ENCODE measurements at regions not wholly inside any gene's neighbourhood (a gene's known extent, or its start where the extent isn't known, plus 50 kb on each side); places are given as distances from the start of the nearest gene placed in this dataset.

DNA sequence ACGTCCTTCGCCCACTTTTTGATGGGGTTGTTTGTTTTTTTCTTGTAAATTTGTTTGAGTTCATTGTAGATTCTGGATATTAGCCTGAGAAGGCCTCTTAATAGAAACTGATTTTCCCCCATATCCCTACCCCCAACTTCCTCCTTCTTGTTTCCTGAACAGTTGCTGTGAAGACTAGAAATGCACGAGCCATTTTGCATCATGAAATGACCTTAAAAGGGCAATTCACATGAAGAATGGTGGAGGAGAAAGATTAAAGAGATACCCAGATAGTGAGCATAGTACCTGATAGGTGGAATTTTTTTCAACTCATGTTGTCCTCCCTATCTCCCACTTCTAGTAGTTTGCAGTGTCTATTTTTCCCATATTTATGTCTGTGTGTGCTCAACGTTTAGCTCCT is 55.2 kb upstream of the KCNH8 start:
- no peaks in the 10 kb centered on the region for H3K4me1 Mint-ChIP-seq
- Histone ChIP-seq H3K9me3 (ENCODE audit: control insufficient read depth, insufficient read depth, low read length) (no peaks in the 10 kb centered on the region), H3K27ac (ENCODE audit: low read length) (no peak overlapping the region), H3K27me3 (ENCODE audit: control insufficient read depth, insufficient read depth, low read length) (no peaks in the 10 kb centered on the region), H3K36me3 (ENCODE audit: control insufficient read depth, insufficient read depth, low read length) (no peaks in the 10 kb centered on the region), H3K4me1 (ENCODE audit: control insufficient read depth, insufficient read depth, low read length) (no peaks in the 10 kb centered on the region), H3K4me3 (ENCODE audit: low read length) (no peak overlapping the region)
- no peak overlapping the region for H3K27ac Mint-ChIP-seq
- TF ChIP-seq, protein P1, sequence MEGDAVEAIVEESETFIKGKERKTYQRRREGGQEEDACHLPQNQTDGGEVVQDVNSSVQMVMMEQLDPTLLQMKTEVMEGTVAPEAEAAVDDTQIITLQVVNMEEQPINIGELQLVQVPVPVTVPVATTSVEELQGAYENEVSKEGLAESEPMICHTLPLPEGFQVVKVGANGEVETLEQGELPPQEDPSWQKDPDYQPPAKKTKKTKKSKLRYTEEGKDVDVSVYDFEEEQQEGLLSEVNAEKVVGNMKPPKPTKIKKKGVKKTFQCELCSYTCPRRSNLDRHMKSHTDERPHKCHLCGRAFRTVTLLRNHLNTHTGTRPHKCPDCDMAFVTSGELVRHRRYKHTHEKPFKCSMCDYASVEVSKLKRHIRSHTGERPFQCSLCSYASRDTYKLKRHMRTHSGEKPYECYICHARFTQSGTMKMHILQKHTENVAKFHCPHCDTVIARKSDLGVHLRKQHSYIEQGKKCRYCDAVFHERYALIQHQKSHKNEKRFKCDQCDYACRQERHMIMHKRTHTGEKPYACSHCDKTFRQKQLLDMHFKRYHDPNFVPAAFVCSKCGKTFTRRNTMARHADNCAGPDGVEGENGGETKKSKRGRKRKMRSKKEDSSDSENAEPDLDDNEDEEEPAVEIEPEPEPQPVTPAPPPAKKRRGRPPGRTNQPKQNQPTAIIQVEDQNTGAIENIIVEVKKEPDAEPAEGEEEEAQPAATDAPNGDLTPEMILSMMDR (IDR thresholded peaks at IDR 0.05): no peak
- H3K36me3 Mint-ChIP-seq: no peaks in the 10 kb centered on the region
- 13% methylated on average over 1 of the region's 4 CpGs for whole genome bisulfite sequencing (ENCODE audit: insufficient coverage)
- intact Hi-C loops (cut with micrococcal nuclease): no loop called here
- no peak for ATAC-seq
- H3K4me3 Mint-ChIP-seq: no peak overlapping the region
- no peak for DNase-seq
- H3K9me3 Mint-ChIP-seq: peaks cover 2 to 3% of the 10 kb centered on the region in 2 donors
- H3K27me3 Mint-ChIP-seq (ENCODE audit: low read depth in 2 of 2): no peaks in the 10 kb centered on the region

DNA sequence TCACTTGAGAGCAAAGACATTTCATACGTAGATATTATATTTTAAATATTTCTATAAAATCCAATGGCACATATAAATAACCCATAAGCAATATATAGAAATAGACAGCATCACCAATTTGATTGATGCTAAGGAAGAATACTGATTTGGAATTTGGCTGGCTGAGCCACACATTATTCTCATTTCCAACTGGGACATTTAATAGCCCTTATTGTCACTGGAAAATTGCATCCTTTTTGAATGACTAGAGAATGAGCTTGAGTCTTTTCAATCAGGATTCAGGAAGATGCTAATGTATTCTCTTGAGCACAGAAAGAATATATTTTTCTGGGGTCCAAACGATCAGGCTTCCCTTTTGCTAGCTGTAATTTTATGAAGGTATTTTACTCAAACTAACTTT is 70.9 kb upstream of the KCNH8 start:
- TF ChIP-seq, protein P1 (IDR thresholded peaks at IDR 0.05): no peak
- no peaks in the 10 kb centered on the region for H3K4me1 Mint-ChIP-seq
- no peaks in the 10 kb centered on the region for H3K4me1 ChIP-seq (ENCODE audit: control insufficient read depth, insufficient read depth, low read length)
- no peaks in the 10 kb centered on the region for H3K36me3 Mint-ChIP-seq
- no peaks in the 10 kb centered on the region for H3K27me3 ChIP-seq (ENCODE audit: control insufficient read depth, insufficient read depth, low read length)
- no peak for ATAC-seq
- no peak overlapping the region for H3K27ac Mint-ChIP-seq
- H3K27ac ChIP-seq (ENCODE audit: low read length): no peak overlapping the region
- H3K36me3 ChIP-seq (ENCODE audit: control insufficient read depth, insufficient read depth, low read length): no peaks in the 10 kb centered on the region
- DNase-seq: no peak
- peaks cover 0 to 6% of the 10 kb centered on the region in 2 donors for H3K27me3 Mint-ChIP-seq (ENCODE audit: low read depth in 2 of 2)
- 100% methylated on average over 1 of the region's 2 CpGs for WGBS (ENCODE audit: insufficient coverage)
- no peaks in the 10 kb centered on the region for H3K9me3 Mint-ChIP-seq
- no peak overlapping the region for H3K4me3 Mint-ChIP-seq
- no peaks in the 10 kb centered on the region for H3K9me3 ChIP-seq (ENCODE audit: control insufficient read depth, insufficient read depth, low read length)
- no peak overlapping the region for H3K4me3 ChIP-seq (ENCODE audit: low read length)
- intact Hi-C loops (cut with micrococcal nuclease): no loop called here

DNA sequence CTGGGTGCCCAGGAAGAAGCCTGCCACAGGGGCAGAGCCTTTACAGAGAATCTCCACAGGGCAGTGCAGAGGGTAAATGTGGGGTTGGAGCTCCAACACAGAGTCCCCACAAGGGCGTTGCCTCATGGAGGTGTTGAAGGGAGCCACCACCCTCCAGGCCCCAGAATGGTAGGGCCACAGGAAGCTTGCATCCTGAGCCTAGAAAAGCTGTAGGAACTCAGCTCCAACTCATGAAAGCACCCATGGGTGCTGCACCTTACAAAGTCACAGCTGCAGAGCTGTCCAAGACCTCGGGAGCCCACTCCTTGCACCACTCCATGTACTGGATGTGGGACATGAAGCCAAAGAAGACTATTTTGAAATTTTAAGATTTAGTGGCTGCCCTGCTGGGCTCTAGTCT is 73.3 kb upstream of the KCNH8 start:
- Mint-ChIP-seq H3K4me1 (no peaks in the 10 kb centered on the region), H3K4me3 (no peak overlapping the region), H3K27ac (no peak overlapping the region), H3K27me3 (ENCODE audit: low read depth in 2 of 2) (no peaks in the 10 kb centered on the region), H3K36me3 (no peaks in the 10 kb centered on the region), H3K9me3 (no peaks in the 10 kb centered on the region)
- Histone ChIP-seq H3K4me1 (ENCODE audit: control insufficient read depth, insufficient read depth, low read length) (no peaks in the 10 kb centered on the region), H3K9me3 (ENCODE audit: control insufficient read depth, insufficient read depth, low read length) (no peaks in the 10 kb centered on the region), H3K27me3 (ENCODE audit: control insufficient read depth, insufficient read depth, low read length) (no peaks in the 10 kb centered on the region), H3K4me3 (ENCODE audit: low read length) (no peak overlapping the region), H3K27ac (ENCODE audit: low read length) (no peak overlapping the region), H3K36me3 (ENCODE audit: control insufficient read depth, insufficient read depth, low read length) (no peaks in the 10 kb centered on the region)
- DNase-seq (no peak), ATAC-seq (no peak)
- intact Hi-C loops (cut with micrococcal nuclease): no loop called here
- WGBS (ENCODE audit: insufficient coverage): 80% methylated on average over 2 of the region's 2 CpGs
- TF ChIP-seq, protein P1 (IDR thresholded peaks at IDR 0.05): no peak

DNA sequence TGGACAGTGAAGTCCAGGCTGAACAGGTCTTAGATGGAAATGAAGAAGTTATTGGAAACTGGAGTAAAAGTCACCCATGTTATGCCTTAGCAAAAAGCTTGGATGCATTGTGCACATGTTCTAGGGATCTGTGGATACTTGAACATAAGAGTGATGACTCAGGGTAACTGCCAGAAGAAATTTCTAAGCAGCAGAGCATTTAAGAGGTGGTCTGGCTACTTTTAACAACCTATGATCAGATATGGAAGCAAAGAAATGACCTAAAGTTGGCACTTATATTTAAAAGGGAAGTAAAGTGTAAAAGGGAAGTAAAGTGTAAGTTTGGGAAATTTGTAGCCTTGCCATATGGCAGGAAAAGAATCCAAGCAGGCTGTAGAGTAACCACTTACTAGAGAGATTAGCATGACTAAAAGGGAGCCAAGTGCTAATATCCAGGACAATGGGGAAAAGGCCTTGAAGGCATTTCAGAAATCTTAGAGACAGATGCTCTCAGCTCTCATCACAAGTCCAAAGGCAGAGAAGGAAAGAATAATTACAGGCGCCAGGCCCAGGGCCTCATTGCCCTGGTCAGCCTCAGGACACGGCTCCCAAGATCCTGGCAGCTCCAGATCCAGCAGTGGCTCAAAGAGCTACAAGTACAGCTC is 73.9 kb upstream of the KCNH8 start:
- DNase-seq: no peak
- Mint-ChIP-seq H3K4me3 (no peak overlapping the region), H3K27me3 (ENCODE audit: low read depth in 2 of 2) (no peaks in the 10 kb centered on the region), H3K9me3 (no peaks in the 10 kb centered on the region), H3K36me3 (no peaks in the 10 kb centered on the region), H3K4me1 (no peaks in the 10 kb centered on the region), H3K27ac (no peak overlapping the region)
- H3K36me3 ChIP-seq (ENCODE audit: control insufficient read depth, insufficient read depth, low read length): no peaks in the 10 kb centered on the region
- no peak overlapping the region for H3K4me3 ChIP-seq (ENCODE audit: low read length)
- H3K9me3 ChIP-seq (ENCODE audit: control insufficient read depth, insufficient read depth, low read length): no peaks in the 10 kb centered on the region
- no peaks in the 10 kb centered on the region for H3K27me3 ChIP-seq (ENCODE audit: control insufficient read depth, insufficient read depth, low read length)
- TF ChIP-seq, protein P1 (IDR thresholded peaks at IDR 0.05): no peak
- WGBS (ENCODE audit: insufficient coverage): 82% methylated on average over 2 of the region's 2 CpGs
- no peak overlapping the region for H3K27ac ChIP-seq (ENCODE audit: low read length)
- no peaks in the 10 kb centered on the region for H3K4me1 ChIP-seq (ENCODE audit: control insufficient read depth, insufficient read depth, low read length)
- ATAC-seq: no peak
- intact Hi-C loops (cut with micrococcal nuclease): no loop called here
